ENCODE measurements at regions not wholly inside any gene's neighbourhood (a gene's known extent, or its start where the extent isn't known, plus 50 kb on each side); places are given as distances from the start of the nearest gene placed in this dataset.

- ChIA-PET POLR2A (ENCODE audit: unreplicated experiment) (no interaction called here), CTCF (no interaction called here)
- H3K9ac ChIP-seq (ENCODE audit: low read length): no peak overlapping the region
- no peaks in the 10 kb centered on the region for H4K20me1 ChIP-seq (ENCODE audit: low read length)
- no peak overlapping the region for H3K4me3 ChIP-seq (ENCODE audit: low read length)
- H3F3A ChIP-seq (ENCODE audit: low read length, unreplicated experiment): no peaks in the 10 kb centered on the region
- H3K4me2 ChIP-seq (ENCODE audit: low read length): no peak overlapping the region
- no peak overlapping the region for H2AFZ ChIP-seq (ENCODE audit: low read length)
- no peak overlapping the region for H3K27ac ChIP-seq (ENCODE audit: low read length)
- DNase-seq (no peak), ATAC-seq (no peak)
- no peaks in the 10 kb centered on the region for H3K9me2 ChIP-seq (replicated peaks; ENCODE audit: low read length)
- no peaks in the 10 kb centered on the region for H3K79me2 ChIP-seq (ENCODE audit: low read length)
- no TSS peak for BruUV-seq (replicated peaks)
- H3K9me3 ChIP-seq (ENCODE audit: low read length): no peaks in the 10 kb centered on the region
- peaks cover 50% of the 10 kb centered on the region for H3K27me3 ChIP-seq (ENCODE audit: low read length)
- no peaks in the 10 kb centered on the region for H3K36me3 ChIP-seq (ENCODE audit: low read depth, low read length)
- intact Hi-C loops (cut with micrococcal nuclease): no loop called here
- no peaks in the 10 kb centered on the region for H3K4me1 ChIP-seq (ENCODE audit: insufficient read depth, low read length)
- TF ChIP-seq CTCF (conservative IDR thresholded peaks at IDR 0.05; ENCODE audit: low read depth, low read length) (no peak), EZH2 (IDR thresholded peaks at IDR 0.05; ENCODE audit: low read length, unreplicated experiment) (no peak), EZH2phosphoT487 (IDR thresholded peaks at IDR 0.05; ENCODE audit: borderline replicate concordance, low read length) (no peak)
Measured at GRCh38 chr16:73275448-73275847, 227.5 kb upstream of the ZFHX3 start.

GRCh38 chr16:73275024-73275423 is 227.1 kb upstream of the ZFHX3 start:
- H3K27me3 ChIP-seq (ENCODE audit: low read length): peaks cover 53% of the 10 kb centered on the region
- H3K9ac ChIP-seq (ENCODE audit: low read length): no peak overlapping the region
- no TSS peak for BruUV-seq (replicated peaks)
- H3K27ac ChIP-seq (ENCODE audit: low read length): no peak overlapping the region
- no peaks in the 10 kb centered on the region for H3K79me2 ChIP-seq (ENCODE audit: low read length)
- H2AFZ ChIP-seq (ENCODE audit: low read length): no peak overlapping the region
- TF ChIP-seq CTCF (conservative IDR thresholded peaks at IDR 0.05; ENCODE audit: low read depth, low read length) (no peak), EZH2 (IDR thresholded peaks at IDR 0.05; ENCODE audit: low read length, unreplicated experiment) (no peak), EZH2phosphoT487 (IDR thresholded peaks at IDR 0.05; ENCODE audit: borderline replicate concordance, low read length) (no peak)
- no peak overlapping the region for H3K4me2 ChIP-seq (ENCODE audit: low read length)
- no peak overlapping the region for H3K4me3 ChIP-seq (ENCODE audit: low read length)
- H3K9me2 ChIP-seq (replicated peaks; ENCODE audit: low read length): no peaks in the 10 kb centered on the region
- CTCF ChIA-PET: no interaction called here
- no peak for ATAC-seq
- intact Hi-C loops (cut with micrococcal nuclease): no loop called here
- no peak for DNase-seq
- H3K9me3 ChIP-seq (ENCODE audit: low read length): no peaks in the 10 kb centered on the region
- no peaks in the 10 kb centered on the region for H3K36me3 ChIP-seq (ENCODE audit: low read depth, low read length)
- no peaks in the 10 kb centered on the region for H3F3A ChIP-seq (ENCODE audit: low read length, unreplicated experiment)
- no peaks in the 10 kb centered on the region for H3K4me1 ChIP-seq (ENCODE audit: insufficient read depth, low read length)
- H4K20me1 ChIP-seq (ENCODE audit: low read length): no peaks in the 10 kb centered on the region
- POLR2A ChIA-PET (ENCODE audit: unreplicated experiment): no interaction called here

GRCh38 chr16:73274140-73274539 is 226.2 kb upstream of the ZFHX3 start:
- Histone ChIP-seq H3K4me3 (ENCODE audit: low read length) (no peak overlapping the region), H3K4me1 (ENCODE audit: insufficient read depth, low read length) (no peaks in the 10 kb centered on the region), H3K27ac (ENCODE audit: low read length) (no peak overlapping the region), H3K36me3 (ENCODE audit: low read depth, low read length) (no peaks in the 10 kb centered on the region), H3K9me3 (ENCODE audit: low read length) (no peaks in the 10 kb centered on the region), H3K79me2 (ENCODE audit: low read length) (no peaks in the 10 kb centered on the region), H3K9me2 (replicated peaks; ENCODE audit: low read length) (no peaks in the 10 kb centered on the region), H3K9ac (ENCODE audit: low read length) (no peak overlapping the region), H3F3A (ENCODE audit: low read length, unreplicated experiment) (no peaks in the 10 kb centered on the region), H2AFZ (ENCODE audit: low read length) (no peak overlapping the region), H3K27me3 (ENCODE audit: low read length) (peaks cover 53% of the 10 kb centered on the region), H4K20me1 (ENCODE audit: low read length) (no peaks in the 10 kb centered on the region), H3K4me2 (ENCODE audit: low read length) (no peak overlapping the region)
- ATAC-seq: no peak
- no TSS peak for BruUV-seq (replicated peaks)
- DNase-seq: no peak
- intact Hi-C loops (cut with micrococcal nuclease): no loop called here
- no peak for TF ChIP-seq EZH2 (IDR thresholded peaks at IDR 0.05; ENCODE audit: low read length, unreplicated experiment)
- no peak for TF ChIP-seq EZH2phosphoT487 (IDR thresholded peaks at IDR 0.05; ENCODE audit: borderline replicate concordance, low read length)
- CTCF ChIA-PET: no interaction called here
- POLR2A ChIA-PET (ENCODE audit: unreplicated experiment): no interaction called here

Data from PC-3 (cell line).